ENCODE measurements at regions not wholly inside any gene's neighbourhood (a gene's known extent, or its start where the extent isn't known, plus 50 kb on each side); places are given as distances from the start of the nearest gene placed in this dataset.
"Not testable (repeated sequence)": the region's sequence is repeated elsewhere in the genome, so short reads cannot be mapped to it uniquely, and the experiment has no call there.

- not testable (repeated sequence) for DNase-seq
Observed at GRCh38 chr4:49510238-49510637, 524.2 kb downstream of the CWH43 start.

DNA sequence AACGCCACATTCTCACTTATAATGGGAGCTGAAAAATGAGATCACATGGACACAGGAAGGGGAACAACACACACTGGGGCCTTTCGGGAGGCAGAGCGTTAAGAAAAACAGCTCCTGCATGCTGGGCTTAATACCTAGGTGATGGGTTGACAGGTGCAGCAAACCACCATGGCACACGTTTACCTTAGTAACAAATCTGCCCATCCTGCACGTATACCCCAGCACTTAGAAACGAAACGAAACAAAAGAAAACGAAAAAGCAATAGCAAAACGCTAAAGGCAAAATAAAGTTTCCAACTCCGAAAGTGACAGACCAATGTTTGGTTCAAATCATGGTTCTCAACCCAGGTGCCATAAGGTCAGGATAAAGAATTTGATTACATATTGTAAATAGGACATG is 525.3 kb downstream of the CWH43 start:
- DNase-seq: not testable (repeated sequence)

GRCh38 chr4:49511881-49512491 is 525.9 kb downstream of the CWH43 start:
- not testable (repeated sequence) for DNase-seq

DNA sequence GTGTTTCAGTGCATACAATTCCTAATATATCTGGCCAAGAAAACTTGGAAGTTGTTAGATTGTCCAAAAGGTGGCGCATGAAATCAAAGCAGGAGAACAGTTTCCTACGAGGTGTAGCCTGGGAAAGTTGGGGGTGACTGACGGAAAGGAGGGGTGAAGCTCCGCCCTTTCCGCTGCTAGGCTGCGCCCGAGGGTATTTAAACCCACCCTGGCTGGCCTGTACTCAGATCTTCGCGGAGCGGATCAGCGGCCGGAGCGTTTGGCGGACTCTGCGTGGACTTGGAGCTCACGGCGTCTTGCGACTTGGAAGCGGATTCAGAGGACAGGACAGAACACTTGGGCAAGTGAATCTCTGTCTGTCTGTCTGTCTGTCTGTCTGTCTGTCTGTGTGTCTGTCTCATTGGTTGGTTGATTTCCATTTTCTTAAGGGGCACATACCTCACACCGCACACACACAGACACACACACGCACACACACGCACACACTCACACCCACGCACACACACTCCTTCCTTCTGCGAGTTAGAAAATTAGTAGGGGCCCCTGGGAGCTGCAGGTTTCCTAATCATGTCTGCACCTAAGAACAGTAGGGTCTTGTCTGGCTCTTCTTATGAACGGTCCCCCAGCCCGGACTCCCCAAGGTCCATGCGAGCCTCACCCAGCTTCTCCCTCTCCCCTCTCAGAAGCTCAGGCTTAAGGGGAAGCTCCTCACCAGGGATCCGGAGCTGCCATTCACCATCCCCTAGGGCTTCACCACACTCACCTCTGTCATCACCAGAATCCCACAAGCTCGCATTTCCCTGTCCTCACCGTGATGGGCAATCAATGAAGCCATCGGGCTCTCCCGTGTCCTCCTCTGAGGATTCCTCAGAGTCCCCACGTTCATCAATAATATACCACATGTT is 526.8 kb downstream of the CWH43 start:
- DNase-seq: peak; percentile 3

GRCh38 chr4:49513546-49514115 is 527.6 kb downstream of the CWH43 start:
- not testable (repeated sequence) for DNase-seq

DNA sequence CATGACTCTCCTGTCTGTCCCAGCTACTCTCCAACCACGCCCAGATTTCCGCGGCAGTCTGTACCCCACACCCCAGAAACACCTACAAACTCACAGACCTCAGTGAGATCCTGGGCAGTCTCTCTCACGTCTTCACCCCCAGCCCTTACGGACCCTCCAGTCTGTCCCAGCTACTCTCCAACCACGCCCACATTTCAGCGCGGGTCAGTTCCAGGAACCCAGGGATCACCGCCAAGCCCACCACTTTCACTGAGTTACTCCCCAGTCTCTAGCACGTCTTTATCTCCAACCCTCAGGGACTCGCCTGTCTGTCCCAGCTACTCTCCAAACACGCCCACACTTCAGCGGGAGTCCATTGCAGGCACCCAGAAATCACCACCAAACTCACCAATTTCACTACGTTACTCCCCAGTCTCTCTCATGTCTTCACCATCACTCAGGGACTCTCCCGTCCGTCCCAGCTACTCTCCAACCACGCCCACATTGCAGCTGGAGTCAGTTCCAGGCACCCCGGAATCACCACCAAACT is 528.2 kb downstream of the CWH43 start:
- not testable (repeated sequence) for DNase-seq

- not testable (repeated sequence) for DNase-seq
Observed at GRCh38 chr4:49514841-49515240, 528.8 kb downstream of the CWH43 start.

GRCh38 chr4:49515241-49515640 is 529.2 kb downstream of the CWH43 start:
- DNase-seq: not testable (repeated sequence)

- not testable (repeated sequence) for DNase-seq
Observed at GRCh38 chr4:49516096-49516495, 530.0 kb downstream of the CWH43 start.

GRCh38 chr4:49516796-49517195 is 530.7 kb downstream of the CWH43 start:
- no peak for DNase-seq

DNA sequence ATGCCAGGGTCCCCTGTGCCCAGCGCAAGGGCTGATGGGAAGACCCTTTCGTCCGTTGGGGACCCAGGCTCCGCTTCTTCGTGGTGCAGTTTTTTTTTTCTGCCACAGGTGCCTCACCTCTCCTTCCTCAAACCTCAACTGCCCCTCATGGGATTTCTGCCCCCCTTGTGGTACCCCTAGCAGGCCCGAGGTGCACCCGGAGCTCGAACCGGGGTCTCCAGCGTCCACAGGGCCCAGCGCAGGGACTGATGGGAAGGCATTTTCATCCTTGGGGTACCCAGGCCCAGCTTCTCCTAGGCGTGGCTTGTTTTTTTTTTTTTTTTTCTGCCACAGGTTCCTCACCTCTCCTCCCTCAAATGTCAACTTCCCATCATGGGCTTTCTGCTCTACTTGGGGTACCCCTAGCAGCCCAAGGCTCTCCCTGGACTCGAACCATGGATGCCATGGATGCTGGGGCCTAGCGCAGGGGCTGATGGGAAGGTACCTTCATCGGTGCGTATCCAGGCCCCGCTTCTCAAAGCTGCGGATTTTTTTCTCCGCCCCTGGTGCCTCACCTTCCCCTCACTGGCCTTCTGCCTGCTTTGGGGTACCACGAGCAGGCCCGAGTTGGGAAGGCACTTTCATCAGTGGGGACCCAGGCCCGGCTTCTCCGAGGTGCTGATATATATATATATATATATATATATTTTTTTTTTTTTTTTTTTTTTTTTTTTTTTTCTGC is 531.6 kb downstream of the CWH43 start:
- DNase-seq: not testable (repeated sequence)

DNA sequence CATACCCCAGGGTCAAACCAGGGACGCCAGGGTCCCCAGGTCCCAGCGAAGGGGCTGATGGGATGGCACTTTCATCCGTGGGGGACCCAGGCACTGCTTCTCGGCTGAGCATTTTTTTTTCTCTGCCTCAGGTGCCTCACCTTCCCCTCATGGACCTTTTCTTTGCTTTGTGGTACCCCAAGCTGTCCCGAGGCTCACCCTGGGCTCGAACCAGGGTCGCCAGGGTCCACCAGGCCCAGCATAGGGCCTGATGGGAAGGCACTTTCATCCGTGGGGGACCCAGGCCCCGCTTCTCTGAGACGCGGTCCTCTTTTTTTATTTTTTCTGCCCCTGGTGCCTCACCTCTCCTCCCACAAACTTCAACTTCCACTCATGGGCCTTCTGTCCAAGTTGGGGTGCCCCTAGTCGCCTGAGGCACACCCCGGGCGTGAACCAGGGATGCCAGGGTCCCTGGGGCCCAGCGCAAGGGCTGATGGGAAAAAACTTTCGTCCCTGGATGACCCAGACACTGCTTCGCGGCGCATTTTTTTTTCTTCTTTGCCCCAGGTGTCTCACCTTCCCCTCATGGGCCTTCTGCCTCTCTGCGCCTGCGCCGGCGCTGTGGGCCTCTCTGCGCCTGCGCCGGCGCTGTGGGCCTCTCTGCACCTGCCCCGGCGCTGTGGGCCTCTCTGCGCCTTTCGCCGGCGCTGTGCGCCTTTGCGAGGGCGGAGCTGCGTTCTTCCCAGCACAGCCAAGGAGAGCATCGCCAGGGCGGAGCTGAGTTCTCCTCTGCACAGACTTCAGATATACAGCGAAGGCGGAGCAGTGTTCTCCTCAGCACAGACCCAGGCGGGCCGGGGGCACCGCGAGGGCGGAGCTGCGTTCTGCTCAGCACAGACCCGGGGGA is 533.3 kb downstream of the CWH43 start:
- DNase-seq: not testable (repeated sequence)

DNA sequence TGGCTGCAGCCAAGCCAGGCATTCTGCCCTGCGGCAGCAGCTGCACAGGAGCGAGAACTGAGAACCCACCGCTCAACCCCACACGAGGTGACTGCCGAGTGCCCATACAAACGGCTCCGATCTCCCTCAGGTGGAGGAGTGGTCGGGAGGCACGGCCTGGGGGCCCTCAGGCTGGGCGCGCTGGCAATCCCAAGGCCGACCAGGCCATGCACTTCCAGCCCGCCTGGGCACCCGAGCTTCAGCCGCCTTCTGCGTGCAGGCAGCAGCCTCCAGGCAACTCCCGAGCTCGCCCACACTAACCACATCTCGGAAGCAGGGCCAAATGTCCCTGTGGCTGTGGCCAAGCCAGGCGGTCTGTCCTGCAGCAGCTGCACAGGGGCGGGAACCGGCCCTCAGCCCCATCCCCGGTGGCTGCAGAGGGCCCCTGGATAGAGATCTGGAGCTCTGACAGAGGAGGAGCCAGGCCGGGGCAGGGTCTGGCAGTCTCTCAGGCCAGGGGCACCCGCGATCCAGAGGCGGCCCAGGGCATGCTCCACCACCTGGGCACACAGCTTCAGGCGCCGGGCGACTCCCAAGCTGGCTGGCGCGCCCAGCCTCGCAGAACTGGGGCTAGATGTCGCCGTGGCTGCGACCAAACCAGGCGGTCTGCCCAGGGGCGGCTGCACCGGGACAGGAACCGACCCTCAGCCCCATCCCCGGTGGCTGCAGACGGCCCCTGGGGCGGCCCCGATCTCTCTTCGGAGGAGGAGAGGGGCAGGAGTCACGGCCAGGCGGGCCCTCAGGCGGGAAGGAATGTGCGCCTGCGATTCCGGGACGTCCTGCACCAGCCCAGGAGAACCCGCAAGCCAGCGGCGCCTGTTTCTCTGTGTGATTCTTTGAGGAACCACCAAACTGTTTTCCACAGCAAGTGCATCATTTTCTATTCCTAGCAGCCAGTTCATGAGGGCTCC is 538.0 kb downstream of the CWH43 start:
- not testable (repeated sequence) for DNase-seq

GRCh38 chr4:49558916-49559676 is 573.0 kb downstream of the CWH43 start:
- DNase-seq: not testable (repeated sequence)

GRCh38 chr4:49560131-49560816 is 574.2 kb downstream of the CWH43 start:
- not testable (repeated sequence) for DNase-seq

DNA sequence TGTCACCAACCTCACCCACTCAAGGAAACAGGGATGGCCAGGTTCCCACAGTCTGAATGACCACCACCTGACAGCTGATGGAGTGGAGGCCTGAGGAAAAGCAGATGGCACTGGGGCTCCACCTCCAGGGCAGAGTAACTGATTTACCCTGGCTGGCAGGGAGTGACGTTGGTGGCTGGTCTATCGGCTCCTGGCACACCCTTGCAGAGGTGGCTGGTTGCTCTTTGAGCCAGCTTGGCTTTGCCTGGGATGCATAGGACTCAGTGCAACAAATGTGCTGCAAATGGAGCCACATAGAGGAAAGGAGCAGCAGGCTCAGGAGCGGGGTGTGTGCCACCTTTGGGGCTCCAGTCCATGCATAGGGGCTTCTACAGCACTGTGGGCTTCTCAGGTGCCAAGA is 574.8 kb downstream of the CWH43 start:
- DNase-seq: not testable (repeated sequence)

DNA sequence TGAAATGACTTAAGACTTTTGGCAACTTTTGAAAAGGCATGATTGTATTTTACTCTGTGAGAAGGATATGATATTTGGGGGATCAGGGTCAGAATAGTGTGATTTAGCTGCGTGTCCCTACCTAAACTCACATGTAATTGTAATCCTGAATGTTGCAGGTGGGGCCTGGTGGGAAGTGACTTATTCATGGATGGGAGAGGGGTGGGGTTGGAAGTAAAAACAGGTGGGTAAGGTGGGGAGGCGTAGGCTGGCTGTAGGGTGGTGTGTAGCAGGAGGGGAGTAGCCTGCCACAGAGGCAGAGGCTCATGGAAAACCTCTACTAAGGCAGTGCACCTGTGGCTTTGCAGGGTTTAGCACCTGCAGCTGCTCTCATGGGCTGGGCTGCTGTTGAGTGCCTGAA is 584.2 kb downstream of the CWH43 start:
- not testable (repeated sequence) for DNase-seq

DNA sequence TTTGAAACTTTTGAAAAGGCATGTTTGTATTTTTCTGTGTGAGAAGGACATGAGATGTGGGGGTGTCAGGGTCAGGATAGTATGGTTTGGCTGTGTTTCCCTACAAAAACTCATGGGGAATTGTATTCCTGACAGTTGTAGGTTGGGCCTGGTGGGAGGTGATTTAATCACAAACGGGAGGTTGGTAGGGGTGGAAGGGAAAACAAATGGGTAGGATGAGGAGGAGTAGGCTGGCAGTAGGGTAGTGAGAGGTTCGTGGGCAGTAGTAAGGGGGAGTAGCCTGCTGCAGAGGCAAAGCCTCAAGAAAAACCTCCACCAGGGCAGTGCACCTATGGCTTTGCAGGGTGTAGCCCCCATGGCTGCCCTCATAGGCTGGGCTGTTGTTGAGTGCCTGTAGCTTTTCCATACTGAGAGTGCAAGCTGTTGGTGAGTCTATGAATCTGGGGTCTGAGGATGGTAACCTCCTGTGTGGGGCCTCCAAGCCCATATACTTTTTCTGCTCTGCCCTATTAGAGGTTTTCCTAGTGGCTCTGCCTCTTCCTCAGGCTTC is 587.7 kb downstream of the CWH43 start:
- DNase-seq: not testable (repeated sequence)

- not testable (repeated sequence) for DNase-seq
Observed at GRCh38 chr4:49575250-49575649, 589.2 kb downstream of the CWH43 start.

All from activated CD4-positive, alpha-beta T cell treated with anti-CD3 and anti-CD28 coated beads for 48 hours (primary cell).